NCI-H526 treated with DMSO at 0.1 percent for 48 hours (cell line): ENCODE measurements at regions not wholly inside any gene's neighbourhood (a gene's known extent, or its start where the extent isn't known, plus 50 kb on each side); places are given as distances from the start of the nearest gene placed in this dataset.
"Not testable (repeated sequence)": the region's sequence is repeated elsewhere in the genome, so short reads cannot be mapped to it uniquely, and the experiment has no call there.

Experiments used
- DNase-seq: peaks from one replicate; lab custom pipeline; 2025; lab: John Stamatoyannopoulos, UW

DNA sequence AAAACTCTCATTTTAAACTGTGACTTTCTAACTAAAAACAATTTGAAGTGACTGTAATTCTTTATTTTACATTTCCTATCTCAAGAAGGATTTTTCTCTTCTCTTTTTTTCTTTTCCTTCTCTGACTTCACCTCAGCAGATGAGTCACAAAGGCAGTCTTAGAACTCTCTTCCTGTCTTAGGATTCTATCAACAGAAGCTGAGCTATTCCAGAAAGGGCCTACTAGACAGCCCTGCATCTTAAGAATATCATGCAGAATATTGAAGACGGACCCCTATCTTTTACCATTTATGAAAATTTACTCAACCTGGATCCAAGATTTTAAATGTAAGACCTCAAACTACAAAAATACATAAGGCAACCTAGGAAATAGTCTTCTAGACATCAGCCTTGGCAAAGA is 365.7 kb upstream of the SEMA3C start:
- no peak for DNase-seq

DNA sequence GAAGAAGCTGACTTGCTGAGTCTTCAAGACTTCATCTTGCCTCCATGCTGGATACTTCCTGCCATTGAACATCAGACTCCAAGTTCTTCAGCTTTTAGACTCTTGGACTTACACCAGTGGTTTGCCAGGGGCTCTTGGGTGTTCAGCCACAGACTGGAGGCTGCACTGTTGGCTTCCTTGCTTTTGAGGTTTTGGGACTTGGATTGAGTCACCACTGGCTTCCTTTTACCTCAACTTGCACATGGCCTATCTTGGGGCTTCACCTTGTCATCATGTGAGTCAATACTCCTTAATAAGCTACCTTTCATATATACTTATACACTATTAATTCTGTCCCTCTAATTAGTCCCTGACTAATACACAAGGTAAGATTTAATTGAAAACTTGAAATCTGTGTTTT is 361.7 kb upstream of the SEMA3C start:
- DNase-seq, result no peak

DNA sequence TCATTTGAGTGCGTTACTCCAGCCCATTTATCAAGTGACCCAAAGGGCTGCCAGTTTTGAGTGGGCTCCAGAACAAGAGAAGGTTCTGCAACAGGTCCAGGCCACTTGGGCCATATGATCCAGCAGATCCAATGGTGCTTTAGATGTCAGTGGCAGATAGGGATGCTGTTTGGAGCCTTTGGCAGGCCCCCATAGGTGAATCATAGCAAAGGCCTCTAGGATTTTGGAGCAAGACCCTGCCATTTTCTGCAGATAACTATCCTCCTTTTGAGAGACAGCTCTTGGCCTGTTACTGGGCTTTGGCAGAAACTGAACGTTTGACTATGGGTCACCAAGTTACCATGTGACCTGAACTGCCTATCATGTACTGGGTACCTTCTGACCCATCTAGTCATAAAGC is 358.8 kb upstream of the SEMA3C start:
- DNase-seq, result no peak

DNA sequence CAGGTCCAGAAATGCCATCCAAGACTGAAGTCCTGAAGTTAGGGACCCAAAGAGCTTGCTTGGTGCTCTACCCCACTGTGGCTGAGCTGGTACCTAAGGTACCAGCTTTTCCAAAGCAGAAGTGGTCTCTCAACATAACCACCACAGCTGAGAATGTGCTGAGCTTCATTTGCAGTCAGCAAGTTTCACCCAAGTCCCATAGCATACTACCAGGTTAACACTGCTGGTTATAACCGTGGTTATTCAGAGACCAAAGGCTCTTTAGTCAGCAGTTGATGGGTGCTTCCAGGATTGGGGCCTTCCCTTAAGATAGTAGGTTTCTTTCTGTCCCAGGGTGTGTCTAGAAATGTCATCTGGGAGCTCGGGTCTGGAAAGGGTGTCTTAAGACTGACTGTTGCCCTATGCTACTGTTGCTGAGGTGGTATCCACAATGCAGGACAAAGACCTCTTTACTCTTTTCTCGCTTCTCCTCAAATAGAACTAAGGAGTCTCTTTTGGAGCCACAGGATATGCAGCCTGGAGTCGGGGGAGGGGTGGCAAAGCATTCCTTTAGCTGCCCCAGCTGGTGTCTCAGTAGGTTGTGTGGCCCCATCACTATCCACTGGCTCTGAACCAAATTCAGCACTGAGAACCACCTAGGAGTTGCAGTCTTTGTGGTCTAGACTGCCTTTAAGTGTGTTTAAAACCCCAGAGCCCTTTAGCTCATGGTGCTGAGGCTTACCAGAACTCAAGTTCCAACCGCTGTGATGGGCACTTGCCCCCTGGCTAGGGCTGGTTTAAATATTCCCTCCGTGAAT is 354.9 kb upstream of the SEMA3C start:
- no peak for DNase-seq

DNA sequence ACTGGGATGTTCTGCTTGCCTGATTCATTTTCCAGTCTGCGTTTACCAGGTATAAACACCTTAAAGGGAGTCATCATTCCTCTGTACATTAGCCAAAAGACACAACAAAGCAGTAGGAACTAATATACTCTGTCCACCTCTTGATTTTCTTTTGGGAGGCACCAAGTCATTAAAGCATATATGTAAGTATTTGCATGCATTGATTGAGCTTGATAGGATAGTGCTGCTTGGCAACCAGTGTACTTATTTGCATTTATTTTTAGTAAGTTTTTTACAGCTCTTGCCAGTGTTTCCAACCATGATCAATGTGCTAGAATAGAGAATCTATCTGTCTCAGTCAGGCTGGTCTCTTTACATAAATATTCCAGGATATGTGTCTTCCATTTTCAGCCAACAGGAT is 353.3 kb upstream of the SEMA3C start:
- DNase-seq, result peak; percentile 83

DNA sequence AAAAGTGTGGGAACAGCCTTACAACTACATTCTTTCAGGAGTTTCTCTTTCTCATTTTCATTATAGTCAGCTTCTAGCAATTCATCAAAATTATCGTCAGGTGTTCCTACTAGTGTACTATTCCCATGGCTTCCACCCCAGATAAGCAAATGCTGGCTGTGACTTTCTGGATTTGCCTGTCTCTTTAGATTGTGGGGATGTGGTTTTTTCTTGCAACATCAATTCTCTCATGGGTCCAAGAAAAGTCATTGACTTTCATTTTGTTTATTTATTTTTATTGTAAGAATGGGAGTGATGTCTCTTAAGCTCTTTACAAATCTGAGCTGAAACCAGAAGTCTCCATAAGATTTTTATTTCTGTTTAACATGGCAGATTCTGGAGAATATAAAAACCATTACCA is 349.7 kb upstream of the SEMA3C start:
- DNase-seq, result no peak

DNA sequence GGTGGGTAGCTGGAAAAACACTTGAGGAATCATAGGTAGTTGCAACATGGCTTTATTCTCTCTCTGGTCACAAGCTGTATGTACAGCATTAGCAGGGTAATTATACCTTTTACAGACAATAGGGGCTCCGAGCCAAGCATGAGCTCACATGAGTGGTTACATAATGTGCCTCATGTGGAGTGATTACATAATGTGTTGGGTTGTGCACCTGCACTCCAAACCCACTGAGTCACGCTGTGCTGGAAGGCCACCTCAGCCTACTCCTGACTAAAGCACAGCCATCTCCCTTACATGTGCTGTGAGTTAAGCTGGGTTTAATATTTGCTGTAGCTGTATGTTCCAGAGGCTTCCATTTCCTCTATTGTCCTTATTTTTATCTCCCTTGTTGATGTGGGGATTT is 348.7 kb upstream of the SEMA3C start:
- no peak for DNase-seq

DNA sequence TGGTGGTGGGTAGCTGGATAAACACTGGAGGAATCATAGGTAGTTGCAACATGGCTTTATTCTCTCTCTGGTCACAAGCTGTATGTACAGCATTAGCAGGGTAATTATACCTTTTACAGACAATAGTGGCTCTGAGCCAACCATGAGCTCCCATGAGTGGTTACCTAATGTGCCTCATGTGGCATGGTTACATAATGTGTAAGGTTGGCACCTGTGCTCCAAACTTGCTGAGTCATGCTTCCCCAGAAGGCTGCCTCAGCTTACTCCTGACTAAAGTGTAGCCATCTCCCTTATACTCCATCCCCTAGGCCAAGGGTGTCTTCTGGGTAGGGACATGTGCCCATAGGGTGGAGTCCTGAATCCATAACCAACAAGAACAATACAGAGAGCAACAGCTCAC is 345.3 kb upstream of the SEMA3C start:
- DNase-seq, result no peak

DNA sequence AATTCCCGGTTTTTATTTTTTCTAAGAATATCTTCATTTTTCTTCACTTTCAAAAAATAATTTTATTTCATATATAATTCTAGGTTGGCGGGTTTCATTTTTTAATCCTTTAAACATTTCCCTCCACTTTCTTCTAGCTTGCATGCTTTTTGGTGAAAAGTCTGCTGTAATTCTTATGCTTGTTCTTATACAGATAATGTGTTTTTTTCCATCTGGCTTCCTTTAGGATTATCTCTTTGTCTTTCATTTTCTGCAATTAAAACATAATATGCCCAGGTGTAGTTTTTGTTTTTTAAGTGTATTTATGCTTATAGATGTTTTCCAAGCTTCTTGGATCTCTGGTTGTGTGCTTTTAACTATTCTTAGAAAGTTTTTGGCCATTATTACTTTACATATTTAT is 341.3 kb upstream of the SEMA3C start:
- DNase-seq, result no peak

DNA sequence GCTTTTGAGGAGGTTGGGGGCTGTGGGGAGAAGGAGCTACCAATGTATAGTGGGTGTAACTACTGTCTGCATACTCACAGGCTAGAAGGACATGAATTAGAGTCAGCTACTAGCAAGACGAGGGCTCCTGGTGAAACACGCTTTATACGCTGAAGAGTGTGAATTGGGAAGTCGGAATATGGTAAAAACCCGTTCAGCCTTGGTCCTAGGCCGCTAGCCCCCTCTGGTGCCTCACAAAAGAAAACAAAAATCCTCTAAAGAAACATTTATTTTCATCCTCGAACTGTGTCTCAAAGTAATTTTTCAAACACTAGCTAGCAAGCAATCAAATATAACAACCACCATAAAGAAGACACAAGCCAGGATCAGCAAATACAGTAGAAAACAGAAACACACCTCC is 338.1 kb upstream of the SEMA3C start:
- DNase-seq, result no peak

DNA sequence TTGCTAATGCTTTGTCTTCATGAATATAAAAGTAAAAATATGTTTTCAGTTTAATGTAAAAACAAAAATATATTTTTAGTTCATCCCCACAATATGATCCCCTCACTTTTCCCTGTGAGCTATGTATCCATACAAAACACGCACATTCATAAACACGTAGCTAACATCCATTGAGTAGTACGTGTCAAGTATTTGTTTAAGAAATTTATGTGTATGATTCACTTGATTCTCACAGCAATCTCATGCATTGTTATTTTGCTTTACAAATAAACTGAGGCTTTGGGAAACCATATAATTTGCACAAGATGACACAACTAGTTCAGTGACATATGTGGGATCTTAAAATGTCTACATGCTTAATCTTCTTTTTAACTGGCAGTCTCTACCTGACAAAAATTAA is 329.6 kb upstream of the SEMA3C start:
- DNase-seq, result peak; percentile 28

DNA sequence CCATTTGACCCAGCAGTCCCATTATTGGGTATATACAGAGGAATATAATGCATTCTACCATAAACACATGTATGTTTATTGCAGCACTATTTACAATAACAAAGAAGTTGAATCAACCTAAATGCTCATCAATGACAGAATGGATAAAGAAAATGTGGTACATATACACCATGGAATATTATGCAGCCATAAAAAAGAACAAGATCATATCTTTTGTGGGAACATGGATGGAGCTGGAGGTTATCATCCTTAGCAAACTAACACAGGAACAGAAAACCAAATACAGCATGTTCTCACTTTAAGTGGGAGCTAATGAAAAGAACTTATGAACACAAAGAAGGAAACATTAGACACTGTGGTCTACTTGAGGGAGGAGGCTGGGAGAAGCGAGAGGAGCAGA is 328.5 kb upstream of the SEMA3C start:
- DNase-seq, result not testable (repeated sequence)

DNA sequence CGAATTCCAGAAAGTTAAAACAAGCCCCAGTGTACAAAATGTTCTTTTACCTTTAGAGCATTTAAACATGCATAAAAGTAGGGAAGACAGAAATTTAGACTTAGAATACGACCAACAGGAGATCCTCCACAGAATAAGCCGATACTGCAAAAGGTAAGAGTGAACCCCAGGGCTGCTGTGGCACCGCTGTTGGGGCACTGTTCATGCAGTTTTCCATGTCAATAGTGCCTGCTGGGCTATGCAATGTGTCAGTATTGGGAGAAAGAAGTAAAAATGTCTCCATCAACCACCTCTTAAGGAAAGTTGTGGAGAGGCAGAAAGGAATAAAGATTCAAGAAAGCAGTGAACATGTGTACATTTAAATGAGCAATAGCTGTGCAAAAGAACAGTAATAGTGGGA is 326.5 kb upstream of the SEMA3C start:
- no peak for DNase-seq

DNA sequence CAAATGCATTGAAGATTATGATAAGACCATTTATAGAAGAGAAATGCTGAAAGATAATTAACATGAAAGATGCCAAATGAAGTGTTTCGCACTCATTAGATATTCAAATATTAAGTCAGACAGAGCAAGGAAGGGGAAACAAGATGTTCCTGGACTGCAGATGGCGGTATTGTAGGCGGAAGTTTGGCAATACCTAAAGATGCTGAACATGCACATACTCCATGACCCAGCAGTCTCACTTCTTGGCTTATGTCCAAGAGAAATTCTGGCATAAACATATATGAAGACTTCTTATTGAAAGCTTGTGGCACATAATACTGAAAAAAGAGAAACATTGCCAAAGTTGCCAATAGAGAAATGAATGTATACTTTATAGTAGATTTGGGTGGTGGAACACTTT is 325.4 kb upstream of the SEMA3C start:
- no peak for DNase-seq

DNA sequence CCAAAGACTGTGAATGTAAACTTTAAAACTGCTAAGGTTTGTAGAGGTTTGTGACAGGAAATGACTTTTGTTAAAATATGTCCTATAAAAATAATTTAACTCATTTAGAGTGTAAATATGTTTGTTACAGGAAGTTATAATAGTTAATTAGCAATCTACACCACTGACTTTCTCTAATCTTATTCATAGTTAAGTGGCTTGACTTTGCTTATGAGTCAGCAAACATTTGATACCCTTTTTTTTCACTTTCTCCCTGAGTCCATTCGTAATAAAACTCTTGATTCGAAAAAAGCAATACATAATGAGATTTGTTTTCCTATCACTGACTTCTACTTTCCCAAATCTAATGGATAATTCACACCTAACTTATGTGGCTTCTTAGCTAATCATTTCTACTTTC is 317.7 kb upstream of the SEMA3C start:
- no peak for DNase-seq

DNA sequence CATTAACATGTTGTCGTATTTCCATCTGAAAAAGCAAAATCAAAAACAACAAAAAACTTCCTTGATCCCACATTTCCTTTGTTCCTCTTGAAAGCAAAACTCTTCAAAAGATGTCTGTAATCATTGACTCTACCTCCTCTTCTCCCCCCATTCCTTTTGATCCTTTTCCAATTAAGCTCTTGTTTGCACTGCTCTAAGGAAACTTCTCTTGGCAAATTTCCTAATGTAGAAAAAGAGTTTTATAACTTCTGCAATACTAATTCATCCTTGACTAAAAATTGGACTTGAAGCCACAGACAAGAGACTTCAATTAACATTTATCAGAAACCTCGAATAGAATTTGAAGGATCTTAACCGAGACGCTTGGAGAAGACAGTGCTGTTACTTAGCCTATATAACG is 317.1 kb upstream of the SEMA3C start:
- DNase-seq, result no peak

DNA sequence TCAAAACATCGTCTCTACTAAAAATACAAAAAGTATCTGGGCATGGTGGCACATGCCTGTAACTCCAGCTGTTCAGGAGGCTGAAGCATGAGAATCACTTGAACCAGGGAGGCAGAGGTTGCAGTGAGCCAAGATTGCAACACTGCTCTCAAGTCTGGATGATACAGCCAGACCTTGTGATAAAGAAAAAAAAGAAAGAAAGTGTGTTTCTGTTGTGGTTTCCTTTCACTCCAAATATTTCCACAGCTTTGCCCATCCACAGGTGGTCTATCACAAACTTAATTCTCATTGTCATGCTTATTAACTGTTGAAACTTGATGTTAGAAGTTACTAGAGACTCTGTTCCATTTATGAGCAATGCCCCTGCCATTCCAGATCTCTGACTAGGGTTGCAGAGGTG is 316.0 kb upstream of the SEMA3C start:
- no peak for DNase-seq

DNA sequence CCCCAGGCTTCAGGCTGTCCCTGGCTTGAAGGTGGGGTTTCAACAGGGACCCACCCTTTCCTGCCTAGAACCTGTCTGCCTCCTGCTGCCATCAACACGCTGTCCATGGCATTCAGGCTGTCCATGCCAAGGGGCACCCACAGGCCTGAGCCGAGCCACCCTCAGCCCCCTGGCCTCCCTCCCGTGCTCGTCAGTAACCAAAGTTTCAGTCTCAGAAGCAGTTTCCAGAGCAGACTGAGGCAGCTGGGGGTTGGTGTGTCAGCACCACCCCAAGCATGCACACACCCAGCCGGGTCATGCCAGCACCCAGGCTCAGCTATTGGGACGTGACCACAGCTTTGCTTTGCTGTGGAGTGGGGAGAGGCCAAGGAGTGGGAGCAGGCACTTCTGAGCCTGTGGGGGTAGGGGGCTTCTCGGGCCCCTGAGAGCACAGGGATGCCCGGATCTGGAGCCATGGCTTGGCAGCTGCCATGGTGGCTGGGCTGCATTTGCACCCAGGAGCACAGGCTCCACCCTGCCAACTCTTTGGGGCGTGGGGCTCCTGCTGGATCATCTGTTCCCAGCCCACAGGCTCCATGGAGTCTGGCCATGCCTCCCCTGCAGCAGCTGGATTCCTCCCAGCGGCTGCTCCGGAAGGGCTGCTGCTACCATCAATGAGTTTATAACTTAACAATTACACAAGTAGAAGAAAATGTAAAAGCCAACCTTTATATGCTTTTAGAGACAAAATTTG is 314.5 kb upstream of the SEMA3C start:
- no peak for DNase-seq

DNA sequence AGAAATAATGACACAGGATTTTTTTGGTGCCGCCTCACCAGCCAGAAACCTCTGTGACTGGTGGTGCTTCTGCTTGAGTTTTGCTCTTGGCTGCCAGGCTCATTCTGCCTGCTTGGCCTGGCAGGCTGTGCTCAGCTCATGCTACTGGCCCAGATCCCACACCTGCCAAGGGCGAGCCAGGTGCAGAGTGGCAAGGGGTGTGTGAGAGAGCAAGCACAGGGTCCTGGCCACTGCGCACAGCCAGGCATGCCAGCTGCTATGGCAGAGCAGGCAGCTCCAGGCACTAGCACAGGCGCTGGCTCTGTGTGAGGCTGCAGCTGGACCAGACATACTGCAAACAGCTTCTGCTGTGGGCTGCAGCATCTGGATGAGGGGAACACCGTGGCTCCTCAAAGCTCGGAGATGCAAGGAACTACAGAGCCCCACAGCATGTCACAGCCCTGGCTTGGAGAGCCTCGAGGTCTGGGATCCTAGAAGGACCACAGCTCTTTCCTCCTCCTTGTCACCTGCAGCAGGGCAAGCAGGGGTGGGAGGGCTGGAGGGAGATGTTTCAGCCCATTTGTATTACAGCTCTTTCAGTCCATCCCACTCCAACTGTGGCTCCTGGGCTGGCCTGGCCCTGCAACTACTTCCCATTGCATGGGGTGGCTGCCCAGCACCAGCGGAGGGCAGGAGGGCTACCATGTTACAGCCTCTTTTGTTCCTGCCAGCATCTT is 313.4 kb upstream of the SEMA3C start:
- DNase-seq, result no peak

DNA sequence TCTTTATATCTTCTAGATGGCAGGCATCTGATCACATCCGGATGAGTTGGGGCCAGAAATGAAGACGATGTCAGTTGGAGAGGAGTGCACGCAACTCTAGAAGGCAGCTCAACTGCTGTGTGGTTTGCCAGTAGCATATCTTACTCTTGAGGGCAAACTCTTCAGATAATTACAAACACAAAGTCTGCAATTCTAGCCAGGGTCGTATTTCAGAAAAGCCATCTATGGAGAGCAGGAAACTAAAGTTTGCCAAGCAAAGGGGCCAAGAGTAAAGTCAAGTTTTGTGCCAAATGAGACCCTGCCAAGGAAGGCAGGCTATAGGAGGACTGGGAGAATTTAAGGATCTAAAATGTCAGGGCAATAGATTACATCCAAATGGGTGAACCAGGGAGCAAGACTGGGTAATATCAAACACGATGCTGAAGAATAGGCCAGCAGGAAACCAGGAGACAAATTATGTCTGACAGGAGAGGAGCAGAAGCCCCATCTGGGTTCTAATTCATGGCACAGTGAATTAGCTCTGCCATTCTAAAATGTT is 312.5 kb upstream of the SEMA3C start:
- no peak for DNase-seq

DNA sequence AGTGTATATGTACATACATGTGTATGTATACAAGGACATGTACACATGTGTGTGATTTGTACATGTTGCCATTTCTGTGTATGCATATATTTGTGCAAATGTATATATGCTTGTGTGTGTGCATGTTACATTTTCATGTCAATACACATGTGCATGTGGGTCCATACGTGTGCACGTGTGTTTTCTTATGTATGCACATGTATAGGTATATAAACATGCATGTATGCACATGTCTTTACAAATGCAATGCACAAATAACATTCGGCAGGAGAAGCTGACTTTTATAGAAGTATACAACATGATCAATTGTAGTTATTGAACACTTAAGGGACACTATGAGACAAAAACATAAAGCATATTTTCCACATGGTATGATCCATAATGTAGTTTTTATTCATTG is 307.4 kb upstream of the SEMA3C start:
- DNase-seq, result no peak

DNA sequence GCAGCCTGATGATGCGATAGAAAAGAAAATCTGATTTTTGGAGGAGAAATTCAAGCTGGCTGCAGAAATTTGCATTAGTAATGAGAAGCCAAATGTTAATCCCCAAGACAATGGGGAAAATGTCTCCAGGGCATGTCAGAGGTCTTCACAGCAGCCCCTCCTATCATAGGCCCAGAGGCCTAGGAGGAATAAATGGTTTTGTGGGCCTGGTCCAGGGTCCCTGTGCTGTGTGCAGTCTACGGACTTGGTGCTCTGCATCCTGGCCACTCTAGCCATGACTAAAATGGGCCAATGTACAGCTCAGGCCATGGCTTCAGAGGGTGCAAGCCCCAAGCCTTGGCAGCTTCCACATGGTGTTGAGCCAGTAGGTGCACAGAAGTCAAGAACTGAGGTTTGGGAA is 303.8 kb upstream of the SEMA3C start:
- DNase-seq, result not testable (repeated sequence)
